ENCODE measurements at regions not wholly inside any gene's neighbourhood (a gene's known extent, or its start where the extent isn't known, plus 50 kb on each side); places are given as distances from the start of the nearest gene placed in this dataset.

GRCh38 chr9:22574740-22575139 is 128.1 kb downstream of the DMRTA1 start:
- Histone ChIP-seq H3K4me1 (ENCODE audit: insufficient read depth, poor library complexity, severe bottlenecking) (no peaks in the 10 kb centered on the region), H3K9me3 (ENCODE audit: severe bottlenecking) (no peaks in the 10 kb centered on the region), H3K27me3 (ENCODE audit: insufficient read depth, poor library complexity, severe bottlenecking) (no peaks in the 10 kb centered on the region), H3K27ac (ENCODE audit: poor library complexity, severe bottlenecking) (no peak overlapping the region), H3K36me3 (ENCODE audit: low read depth) (no peaks in the 10 kb centered on the region), H3K4me3 (ENCODE audit: severe bottlenecking) (no peak overlapping the region)
- no peak for DNase-seq (ENCODE audit: low spot score)
- TF ChIP-seq CTCF (IDR thresholded peaks at IDR 0.05; ENCODE audit: poor library complexity, severe bottlenecking) = no peak
- no peak for ATAC-seq (ENCODE audit: low read depth)

GRCh38 chr9:22580788-22581187 is 134.2 kb downstream of the DMRTA1 start:
- Histone ChIP-seq H3K9me3 (ENCODE audit: severe bottlenecking) (no peaks in the 10 kb centered on the region), H3K27ac (ENCODE audit: poor library complexity, severe bottlenecking) (no peak overlapping the region), H3K27me3 (ENCODE audit: insufficient read depth, poor library complexity, severe bottlenecking) (peaks cover 6% of the 10 kb centered on the region), H3K4me3 (ENCODE audit: severe bottlenecking) (no peak overlapping the region), H3K36me3 (ENCODE audit: low read depth) (no peaks in the 10 kb centered on the region), H3K4me1 (ENCODE audit: insufficient read depth, poor library complexity, severe bottlenecking) (no peaks in the 10 kb centered on the region)
- TF ChIP-seq CTCF (IDR thresholded peaks at IDR 0.05; ENCODE audit: poor library complexity, severe bottlenecking) = no peak
- ATAC-seq (ENCODE audit: low read depth) (no peak), DNase-seq (ENCODE audit: low spot score) (no peak)

GRCh38 chr9:22582221-22582620 is 135.6 kb downstream of the DMRTA1 start:
- no peak for TF ChIP-seq CTCF (IDR thresholded peaks at IDR 0.05; ENCODE audit: poor library complexity, severe bottlenecking)
- no peak overlapping the region for H3K4me3 ChIP-seq (ENCODE audit: severe bottlenecking)
- no peaks in the 10 kb centered on the region for H3K9me3 ChIP-seq (ENCODE audit: severe bottlenecking)
- ATAC-seq (ENCODE audit: low read depth) (no peak), DNase-seq (ENCODE audit: low spot score) (no peak)
- H3K27me3 ChIP-seq (ENCODE audit: insufficient read depth, poor library complexity, severe bottlenecking) = peaks cover 14% of the 10 kb centered on the region
- H3K27ac ChIP-seq (ENCODE audit: poor library complexity, severe bottlenecking) = no peak overlapping the region
- no peaks in the 10 kb centered on the region for H3K4me1 ChIP-seq (ENCODE audit: insufficient read depth, poor library complexity, severe bottlenecking)
- H3K36me3 ChIP-seq (ENCODE audit: low read depth) = no peaks in the 10 kb centered on the region

GRCh38 chr9:22588918-22589317 is 142.3 kb downstream of the DMRTA1 start:
- Histone ChIP-seq H3K9me3 (ENCODE audit: severe bottlenecking) (no peaks in the 10 kb centered on the region), H3K36me3 (ENCODE audit: low read depth) (no peaks in the 10 kb centered on the region), H3K27ac (ENCODE audit: poor library complexity, severe bottlenecking) (no peak overlapping the region), H3K4me3 (ENCODE audit: severe bottlenecking) (no peak overlapping the region), H3K4me1 (ENCODE audit: insufficient read depth, poor library complexity, severe bottlenecking) (no peaks in the 10 kb centered on the region), H3K27me3 (ENCODE audit: insufficient read depth, poor library complexity, severe bottlenecking) (peaks cover 17% of the 10 kb centered on the region)
- no peak for DNase-seq (ENCODE audit: low spot score)
- no peak for TF ChIP-seq CTCF (IDR thresholded peaks at IDR 0.05; ENCODE audit: poor library complexity, severe bottlenecking)
- no peak for ATAC-seq (ENCODE audit: low read depth)

GRCh38 chr9:22590336-22591033 is 143.9 kb downstream of the DMRTA1 start:
- peaks cover 12% of the 10 kb centered on the region for H3K27me3 ChIP-seq (ENCODE audit: insufficient read depth, poor library complexity, severe bottlenecking)
- no peak overlapping the region for H3K4me3 ChIP-seq (ENCODE audit: severe bottlenecking)
- H3K36me3 ChIP-seq (ENCODE audit: low read depth) = no peaks in the 10 kb centered on the region
- no peak overlapping the region for H3K27ac ChIP-seq (ENCODE audit: poor library complexity, severe bottlenecking)
- H3K9me3 ChIP-seq (ENCODE audit: severe bottlenecking) = no peaks in the 10 kb centered on the region
- DNase-seq (ENCODE audit: low spot score) = no peak
- ATAC-seq (ENCODE audit: low read depth) = no peak
- no peaks in the 10 kb centered on the region for H3K4me1 ChIP-seq (ENCODE audit: insufficient read depth, poor library complexity, severe bottlenecking)
- no peak for TF ChIP-seq CTCF (IDR thresholded peaks at IDR 0.05; ENCODE audit: poor library complexity, severe bottlenecking)

Data from RWPE2 (cell line).